Naive thymus-derived CD8-positive, alpha-beta T cell (primary cell): ENCODE measurements at regions not wholly inside any gene's neighbourhood (a gene's known extent, or its start where the extent isn't known, plus 50 kb on each side); places are given as distances from the start of the nearest gene placed in this dataset.

Source experiments
- ATAC-seq, 2 donors: fragments of 150-1000 bp; cut with Tn5 transposase in 1 of 2; sonication (Bioruptor Pico), chemical (Tn5 transposase) in 1 of 2; 1 replicate in 1 of 2; 2 replicates in 1 of 2; pipeline ENCODE4 v1.10.0; 2021; ENCODE audit warnings: mild to moderate bottlenecking in 2 of 2, moderate library complexity in 2 of 2
- POLR2A ChIA-PET: fragments of 350-600 bp; sonication (Branson Sonifier 250); formaldehyde crosslinking; loops from one replicate; lab custom pipeline; 2021; ENCODE audit warnings: antibody characterized with exemption; lab: Charles Lee
- DNase-seq, 10 donors: peaks; one replicate each; pipeline versions ENCODE4 v3.0.0 to v3.0.0-alpha.2; 2020 to 2022
- H3K27ac Mint-ChIP-seq, 10 donors: one replicate each; pipeline ENCODE4 v1.8.0; 2020 to 2022; ENCODE audit warnings: mild to moderate bottlenecking in 10 of 10, mixed read lengths in 10 of 10, moderate library complexity in 4 of 10, inconsistent platforms in 1 of 10
- H3K27me3 Mint-ChIP-seq, 5 donors: one replicate each; pipeline ENCODE4 v1.8.0; 2021 to 2022; ENCODE audit warnings: mixed read lengths in 5 of 5
- H3K36me3 Mint-ChIP-seq, 3 donors: one replicate each; pipeline ENCODE4 v1.8.0; 2020 to 2022; ENCODE audit warnings: mixed read lengths in 3 of 3, mild to moderate bottlenecking in 2 of 3, inconsistent platforms in 1 of 3
- H3K4me1 Mint-ChIP-seq, 4 donors: one replicate each; pipeline ENCODE4 v1.8.0; 2021 to 2022; ENCODE audit warnings: mixed read lengths in 4 of 4
- H3K4me3 Mint-ChIP-seq, 10 donors: one replicate each; pipeline ENCODE4 v1.8.0; 2020 to 2022; ENCODE audit warnings: mild to moderate bottlenecking in 10 of 10, mixed read lengths in 10 of 10, moderate library complexity in 6 of 10, inconsistent platforms in 1 of 10
- H3K9me3 Mint-ChIP-seq, 9 donors: one replicate each; pipeline ENCODE4 v1.8.0; 2020 to 2022; ENCODE audit warnings: mixed read lengths in 9 of 9, mild to moderate bottlenecking in 3 of 9, inconsistent platforms in 1 of 9, moderate library complexity in 1 of 9

- H3K9me3 Mint-ChIP-seq = peaks cover 0 to 4% (median 2%) of the 10 kb centered on the region in 9 donors
- H3K27me3 Mint-ChIP-seq = peaks cover 2 to 26% (median 9%) of the 10 kb centered on the region in 5 donors
- H3K36me3 Mint-ChIP-seq = no peaks in the 10 kb centered on the region
- DNase-seq (no peak), ATAC-seq (no peak)
- no peaks in the 10 kb centered on the region for H3K4me1 Mint-ChIP-seq
- H3K27ac Mint-ChIP-seq = no peak overlapping the region
- POLR2A ChIA-PET = no interaction called here
- no peak overlapping the region for H3K4me3 Mint-ChIP-seq
These were observed 303.1 kb downstream of the SS18 start for GRCh38 chr18:25787276-25787675.

- no peak for DNase-seq
- no peak for ATAC-seq
- POLR2A ChIA-PET = no interaction called here
- no peak overlapping the region for H3K4me3 Mint-ChIP-seq
- no peaks in the 10 kb centered on the region for H3K4me1 Mint-ChIP-seq
- H3K36me3 Mint-ChIP-seq = no peaks in the 10 kb centered on the region
- H3K9me3 Mint-ChIP-seq = peaks cover 0 to 4% (median 2%) of the 10 kb centered on the region in 9 donors
- H3K27ac Mint-ChIP-seq = no peak overlapping the region
- peaks cover 2 to 28% (median 9%) of the 10 kb centered on the region in 5 donors for H3K27me3 Mint-ChIP-seq
These were observed 303.7 kb downstream of the SS18 start for GRCh38 chr18:25786758-25787157.

GRCh38 chr18:25780105-25780504 lies 310.3 kb downstream of the SS18 start:
- DNase-seq (no peak), ATAC-seq (no peak)
- POLR2A ChIA-PET = no interaction called here
- H3K9me3 Mint-ChIP-seq = peaks cover 0 to 3% (median 0%) of the 10 kb centered on the region in 9 donors
- H3K4me1 Mint-ChIP-seq = no peaks in the 10 kb centered on the region
- H3K27me3 Mint-ChIP-seq = peaks cover 0 to 37% (median 3%) of the 10 kb centered on the region in 5 donors
- H3K27ac Mint-ChIP-seq = peak overlapping the region in 1 of 10 donors; percentile 11
- H3K36me3 Mint-ChIP-seq = no peaks in the 10 kb centered on the region
- H3K4me3 Mint-ChIP-seq = no peak overlapping the region

GRCh38 chr18:25771796-25772195 lies 318.6 kb downstream of the SS18 start:
- DNase-seq (no peak), ATAC-seq (no peak)
- no peak overlapping the region for H3K4me3 Mint-ChIP-seq
- POLR2A ChIA-PET = no interaction called here
- no peaks in the 10 kb centered on the region for H3K4me1 Mint-ChIP-seq
- H3K27me3 Mint-ChIP-seq = peaks cover 5 to 27% (median 14%) of the 10 kb centered on the region in 5 donors
- H3K36me3 Mint-ChIP-seq = no peaks in the 10 kb centered on the region
- H3K27ac Mint-ChIP-seq = no peak overlapping the region
- peaks cover 0 to 2% (median 0%) of the 10 kb centered on the region in 9 donors for H3K9me3 Mint-ChIP-seq

GRCh38 chr18:25764777-25765176 lies 325.6 kb downstream of the SS18 start:
- Mint-ChIP-seq H3K27ac (no peak overlapping the region), H3K27me3 (peaks cover 3 to 36% (median 9%) of the 10 kb centered on the region in 5 donors), H3K36me3 (peaks cover 0 to 4% (median 0%) of the 10 kb centered on the region in 3 donors), H3K9me3 (peaks cover 0 to 7% (median 0%) of the 10 kb centered on the region in 9 donors), H3K4me3 (no peak overlapping the region), H3K4me1 (no peaks in the 10 kb centered on the region)
- DNase-seq = no peak
- POLR2A ChIA-PET = no interaction called here
- no peak for ATAC-seq

- POLR2A ChIA-PET = no interaction called here
- no peak for DNase-seq
- H3K4me3 Mint-ChIP-seq = no peak overlapping the region
These were observed 331.3 kb downstream of the SS18 start for GRCh38 chr18:25759111-25759510.

GRCh38 chr18:25743646-25744151 lies 346.7 kb downstream of the SS18 start:
- no peak for ATAC-seq
- Mint-ChIP-seq H3K9me3 (peaks cover 0 to 29% (median 15%) of the 10 kb centered on the region in 9 donors), H3K4me1 (no peaks in the 10 kb centered on the region), H3K27ac (no peak overlapping the region), H3K36me3 (no peaks in the 10 kb centered on the region), H3K4me3 (no peak overlapping the region), H3K27me3 (peaks cover 5 to 24% (median 11%) of the 10 kb centered on the region in 5 donors)
- POLR2A ChIA-PET = no interaction called here
- no peak for DNase-seq

More at GRCh38 chr18:25759111-25759510, 331.3 kb downstream of the SS18 start:
- Mint-ChIP-seq H3K4me1 (no peaks in the 10 kb centered on the region), H3K27me3 (peaks cover 0 to 19% (median 0%) of the 10 kb centered on the region in 5 donors), H3K9me3 (peaks cover 0 to 4% (median 0%) of the 10 kb centered on the region in 9 donors), H3K36me3 (no peaks in the 10 kb centered on the region), H3K27ac (no peak overlapping the region)
- no peak for ATAC-seq

GRCh38 chr18:25739376-25739775 lies 351.0 kb downstream of the SS18 start:
- DNase-seq (no peak), ATAC-seq (no peak)
- Mint-ChIP-seq H3K36me3 (no peaks in the 10 kb centered on the region), H3K9me3 (peaks cover 0 to 6% (median 0%) of the 10 kb centered on the region in 9 donors), H3K27ac (no peak overlapping the region), H3K4me1 (no peaks in the 10 kb centered on the region), H3K4me3 (no peak overlapping the region), H3K27me3 (peaks cover 3 to 31% (median 12%) of the 10 kb centered on the region in 5 donors)
- POLR2A ChIA-PET = no interaction called here

- no peak for ATAC-seq
- Mint-ChIP-seq H3K27ac (no peak overlapping the region), H3K4me1 (no peaks in the 10 kb centered on the region), H3K9me3 (peaks cover 0 to 6% (median 0%) of the 10 kb centered on the region in 9 donors), H3K27me3 (peaks cover 3 to 30% (median 12%) of the 10 kb centered on the region in 5 donors), H3K36me3 (no peaks in the 10 kb centered on the region), H3K4me3 (no peak overlapping the region)
- POLR2A ChIA-PET = no interaction called here
- DNase-seq = no peak
These were observed 352.6 kb downstream of the SS18 start for GRCh38 chr18:25737710-25738311.

- Mint-ChIP-seq H3K4me3 (no peak overlapping the region), H3K27ac (no peak overlapping the region), H3K4me1 (no peaks in the 10 kb centered on the region), H3K27me3 (peaks cover 0 to 24% (median 8%) of the 10 kb centered on the region in 5 donors), H3K36me3 (no peaks in the 10 kb centered on the region), H3K9me3 (peaks cover 0 to 2% (median 0%) of the 10 kb centered on the region in 9 donors)
- no peak for ATAC-seq
- POLR2A ChIA-PET = no interaction called here
- DNase-seq = no peak
These were observed 353.9 kb downstream of the SS18 start for GRCh38 chr18:25736516-25736915.

- ATAC-seq (no peak), DNase-seq (no peak)
- peaks cover 0 to 2% (median 0%) of the 10 kb centered on the region in 3 donors for H3K36me3 Mint-ChIP-seq
- peaks cover 0 to 8% (median 5%) of the 10 kb centered on the region in 9 donors for H3K9me3 Mint-ChIP-seq
- H3K4me3 Mint-ChIP-seq = no peak overlapping the region
- H3K27ac Mint-ChIP-seq = no peak overlapping the region
- peaks cover 0 to 27% (median 8%) of the 10 kb centered on the region in 5 donors for H3K27me3 Mint-ChIP-seq
- H3K4me1 Mint-ChIP-seq = no peaks in the 10 kb centered on the region
- POLR2A ChIA-PET = no interaction called here
These were observed 355.0 kb downstream of the SS18 start for GRCh38 chr18:25735459-25735858.

GRCh38 chr18:25734336-25734735 lies 356.1 kb downstream of the SS18 start:
- peaks cover 0 to 13% (median 0%) of the 10 kb centered on the region in 3 donors for H3K36me3 Mint-ChIP-seq
- DNase-seq (no peak), ATAC-seq (no peak)
- no peak overlapping the region for H3K4me3 Mint-ChIP-seq
- peaks cover 0 to 19% (median 10%) of the 10 kb centered on the region in 9 donors for H3K9me3 Mint-ChIP-seq
- POLR2A ChIA-PET = no interaction called here
- no peaks in the 10 kb centered on the region for H3K4me1 Mint-ChIP-seq
- no peak overlapping the region for H3K27ac Mint-ChIP-seq
- peaks cover 3 to 32% (median 8%) of the 10 kb centered on the region in 5 donors for H3K27me3 Mint-ChIP-seq

GRCh38 chr18:25732862-25733261 lies 357.6 kb downstream of the SS18 start:
- POLR2A ChIA-PET = no interaction called here
- DNase-seq (no peak), ATAC-seq (no peak)
- H3K4me3 Mint-ChIP-seq = no peak overlapping the region
- peaks cover 0 to 16% (median 0%) of the 10 kb centered on the region in 3 donors for H3K36me3 Mint-ChIP-seq
- H3K4me1 Mint-ChIP-seq = no peaks in the 10 kb centered on the region
- peaks cover 2 to 42% (median 9%) of the 10 kb centered on the region in 5 donors for H3K27me3 Mint-ChIP-seq
- H3K27ac Mint-ChIP-seq = no peak overlapping the region
- peaks cover 0 to 22% (median 11%) of the 10 kb centered on the region in 9 donors for H3K9me3 Mint-ChIP-seq
